DMS 273 (cell line): ENCODE measurements at regions not wholly inside any gene's neighbourhood (a gene's known extent, or its start where the extent isn't known, plus 50 kb on each side); places are given as distances from the start of the nearest gene placed in this dataset.
A peak's percentile ranks its signal among the peaks of the same experiment; 100 is the strongest.

ENCODE experiments used
- DNase-seq: peaks from one replicate; lab custom pipeline; 2025; ENCODE audit not compliant: unreplicated experiment; lab: John Stamatoyannopoulos, UW

DNA sequence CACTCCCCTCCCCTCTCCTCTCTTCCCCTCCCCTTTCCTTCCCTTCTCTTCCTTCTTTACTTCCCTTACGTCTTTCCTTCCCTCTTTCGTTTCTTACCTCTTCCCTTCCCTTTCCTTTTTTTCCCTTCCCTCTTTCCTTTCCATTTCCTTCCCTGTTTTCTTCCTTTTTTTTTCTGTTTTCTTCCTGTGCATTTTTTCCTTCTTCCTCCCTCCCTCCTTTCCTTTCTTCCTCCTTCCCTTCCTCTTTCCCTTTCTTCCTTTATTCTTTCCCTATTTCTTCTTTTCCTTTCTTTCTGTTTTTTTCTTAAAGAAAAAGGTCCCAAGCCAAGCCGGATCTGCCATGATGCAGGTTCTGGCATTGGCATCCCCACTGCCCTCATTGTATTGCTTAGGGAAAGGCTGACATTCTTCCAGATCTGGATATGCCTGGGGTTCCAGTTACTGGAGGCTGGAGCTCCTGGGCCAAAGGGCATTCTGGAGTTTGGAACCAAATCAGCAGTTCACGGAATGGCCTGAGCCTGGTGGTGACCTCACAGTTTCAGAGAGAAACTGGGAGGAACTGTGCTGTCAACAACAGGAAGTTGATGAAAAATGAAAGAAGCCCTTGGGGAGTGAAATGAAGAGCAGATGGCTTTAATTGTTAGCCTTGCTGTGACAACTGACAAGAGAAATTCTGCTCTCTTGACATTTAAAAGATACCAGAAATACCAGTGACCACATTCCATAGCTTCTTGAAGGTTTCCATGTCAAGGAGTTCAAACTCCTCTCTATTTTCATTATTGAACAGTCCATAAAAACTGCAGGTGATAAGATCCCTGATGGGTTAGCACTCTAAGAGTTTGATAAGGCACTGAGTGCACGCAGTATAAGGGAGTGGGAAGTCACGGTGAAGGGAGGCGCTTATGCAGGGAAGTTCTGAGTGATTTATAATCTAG lies 622.1 kb downstream of the SPRY1 start:
- no peak for DNase-seq

- DNase-seq = no peak
These were observed 623.4 kb downstream of the SPRY1 start for GRCh38 chr4:124019749-124020549.

GRCh38 chr4:124025000-124025399 lies 628.4 kb downstream of the SPRY1 start:
- no peak for DNase-seq

DNA sequence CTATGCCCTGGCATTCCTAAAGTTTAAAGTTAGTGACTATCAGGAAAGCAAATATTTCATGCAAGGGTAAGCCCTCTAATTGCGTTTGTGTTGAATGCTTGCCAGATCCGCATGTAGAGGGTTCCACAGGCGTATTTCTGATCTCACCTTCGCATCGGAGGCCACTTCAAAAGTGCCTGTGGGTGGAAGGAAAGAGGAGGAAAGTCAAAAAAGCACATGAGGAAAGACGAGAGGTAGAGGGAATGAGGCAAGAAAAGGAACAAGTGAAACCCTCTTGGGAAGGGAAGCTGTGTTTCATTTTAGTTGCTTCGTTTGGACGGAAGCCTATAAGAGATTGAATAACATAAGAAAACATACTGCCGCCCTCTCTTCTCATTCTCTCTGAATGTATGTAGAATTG lies 628.8 kb downstream of the SPRY1 start:
- DNase-seq = peak; percentile 65

- no peak for DNase-seq
These were observed 631.6 kb downstream of the SPRY1 start for GRCh38 chr4:124028182-124028581.

DNA sequence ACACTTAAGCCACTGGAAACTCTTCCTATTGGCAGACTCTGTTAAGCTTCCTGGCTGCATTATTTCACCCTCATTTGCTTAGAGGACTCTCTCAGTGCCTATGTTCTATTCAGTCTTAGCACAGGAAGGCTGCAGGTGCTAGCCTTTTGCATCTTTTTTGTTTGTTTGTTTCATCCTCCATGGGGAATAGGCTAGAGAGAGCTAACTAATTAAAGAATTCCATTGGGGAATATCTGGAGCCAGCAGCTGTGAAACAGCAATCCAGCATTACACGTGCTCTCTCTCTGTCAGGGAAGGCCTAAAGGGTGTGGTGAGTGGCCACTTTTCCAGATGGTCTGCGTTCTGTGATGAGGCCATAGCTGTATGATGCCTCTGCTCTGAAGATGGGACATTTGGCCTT lies 633.6 kb downstream of the SPRY1 start:
- DNase-seq = peak; percentile 19

DNA sequence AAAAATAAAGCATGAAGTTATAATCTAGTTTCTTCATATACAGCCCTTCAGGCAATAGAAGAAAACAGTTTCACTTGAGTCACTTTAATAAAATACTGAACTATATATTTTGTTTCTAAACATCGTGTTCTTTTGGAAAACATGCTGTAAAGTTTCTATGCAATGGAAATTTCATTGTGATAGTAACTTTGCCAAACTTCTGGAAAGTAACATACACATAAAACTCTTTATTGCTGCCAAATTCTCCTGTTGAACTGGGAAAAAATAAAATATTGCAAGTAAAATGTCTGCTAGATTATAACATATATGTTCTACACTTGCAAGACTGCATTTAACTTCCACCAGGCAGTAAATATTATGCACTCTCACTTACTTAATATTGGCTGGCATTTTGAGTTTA lies 635.4 kb downstream of the SPRY1 start:
- DNase-seq = no peak

GRCh38 chr4:124035364-124036041 lies 638.9 kb downstream of the SPRY1 start:
- DNase-seq = no peak

- DNase-seq = no peak
These were observed 640.6 kb downstream of the SPRY1 start for GRCh38 chr4:124037236-124037635.

DNA sequence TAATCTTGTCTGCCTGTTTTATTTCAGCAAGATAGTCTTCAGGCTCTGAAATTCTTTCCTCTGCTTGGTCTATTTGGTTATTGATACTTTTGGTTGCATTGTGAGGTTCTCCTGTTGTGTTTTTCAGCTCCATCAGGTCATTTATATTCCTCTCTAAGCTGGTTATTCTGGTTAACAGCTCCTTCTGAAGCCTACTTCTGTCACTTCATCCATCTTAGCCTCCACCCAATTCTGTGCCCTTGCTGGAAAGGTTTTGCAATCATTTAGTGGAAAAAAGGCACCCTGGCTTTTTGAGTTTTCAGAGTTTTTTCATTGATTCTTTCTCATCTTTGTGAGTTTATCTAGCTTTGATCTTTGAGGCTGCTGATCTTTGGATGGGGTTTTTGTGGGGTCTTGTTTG lies 647.7 kb downstream of the SPRY1 start:
- no peak for DNase-seq

DNA sequence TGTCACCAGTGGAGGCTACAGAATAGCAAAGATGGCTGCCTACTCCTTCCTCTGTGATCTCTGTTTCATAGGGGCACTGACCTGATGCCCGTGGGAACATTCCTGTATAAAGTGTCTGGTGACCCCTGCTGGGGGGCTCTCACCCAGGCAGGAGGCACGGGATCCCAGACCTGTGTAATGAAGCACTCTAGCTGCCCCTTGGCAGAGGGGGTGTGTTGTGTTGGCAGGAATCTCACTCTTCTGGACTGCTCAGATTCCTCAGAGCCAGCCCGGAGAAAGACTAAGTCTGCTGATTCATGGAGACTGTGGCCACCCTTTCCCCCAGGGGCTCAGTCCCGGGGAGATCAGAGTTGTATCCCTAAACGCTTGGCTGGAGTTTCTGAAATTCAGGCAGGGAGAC lies 648.3 kb downstream of the SPRY1 start:
- peak; percentile 0 for DNase-seq

DNA sequence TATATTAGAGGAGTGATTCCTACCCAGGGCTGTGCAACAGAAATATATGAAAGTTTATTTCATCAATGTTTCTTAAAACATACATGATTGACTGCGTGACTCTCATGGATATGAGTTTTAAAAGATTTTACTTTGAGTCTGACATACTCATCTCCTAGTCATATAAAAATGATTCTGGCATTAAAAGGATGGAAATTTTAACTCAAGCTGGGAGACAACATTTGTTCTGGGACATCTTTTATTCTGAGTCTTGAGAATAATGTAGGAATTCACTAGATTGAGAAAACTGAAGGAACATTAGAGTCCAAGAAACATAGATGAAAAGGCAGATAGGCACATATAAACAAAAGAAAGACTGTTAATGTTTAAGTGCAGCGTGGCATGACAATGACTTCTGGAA lies 649.6 kb downstream of the SPRY1 start:
- no peak for DNase-seq

DNA sequence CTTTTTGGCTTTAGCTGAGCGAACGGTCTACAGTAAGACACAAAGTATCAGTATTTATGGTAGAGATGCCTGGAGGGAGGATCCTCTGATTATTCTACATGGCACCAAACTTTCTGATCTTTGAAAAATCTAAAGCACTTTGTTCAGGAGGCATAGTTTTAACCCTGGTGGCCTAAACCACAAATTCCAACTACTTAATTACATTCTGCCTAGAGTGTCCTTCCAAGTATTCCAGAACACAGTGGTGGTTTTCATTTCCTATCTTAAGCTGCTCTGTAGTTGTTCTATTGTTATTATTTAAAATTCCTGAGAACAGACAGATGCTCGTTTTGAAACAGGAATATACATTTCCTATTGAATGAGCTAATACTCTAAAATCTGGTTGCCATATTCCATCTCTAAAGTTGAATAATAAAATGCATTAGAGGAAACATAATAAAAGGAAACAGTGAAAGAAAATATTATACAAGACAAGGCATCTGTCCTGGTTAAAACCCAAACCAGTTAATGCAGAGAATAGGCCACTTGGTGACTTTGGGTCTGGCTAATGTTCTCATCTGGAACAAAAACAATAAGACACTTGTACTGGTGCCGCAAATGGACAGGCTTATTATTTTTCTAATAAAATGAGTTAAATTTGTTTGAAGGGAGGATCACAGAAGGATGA lies 657.4 kb downstream of the SPRY1 start:
- DNase-seq = no peak

GRCh38 chr4:124055336-124055735 lies 657.2 kb downstream of the ANKRD50 start:
- no peak for DNase-seq

DNA sequence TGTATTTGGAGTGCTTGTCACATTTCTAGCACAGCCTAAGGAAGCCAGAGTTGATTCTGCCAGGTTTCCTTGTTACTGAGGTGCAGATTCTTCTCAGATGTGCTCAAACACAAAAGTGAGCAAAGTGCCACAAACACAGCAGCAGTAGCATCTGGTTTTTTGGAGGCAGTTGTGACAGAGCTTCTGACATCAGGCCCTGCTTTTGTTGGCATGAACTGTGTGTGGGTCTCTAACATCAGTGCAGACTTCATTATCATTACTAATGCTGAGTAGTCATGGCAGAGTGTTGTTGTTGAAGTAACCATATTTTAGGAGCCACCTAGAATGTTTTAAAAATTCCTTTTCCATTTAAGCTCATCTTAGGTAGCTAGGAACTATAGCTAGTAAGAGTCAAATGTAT lies 656.6 kb downstream of the ANKRD50 start:
- no peak for DNase-seq

DNA sequence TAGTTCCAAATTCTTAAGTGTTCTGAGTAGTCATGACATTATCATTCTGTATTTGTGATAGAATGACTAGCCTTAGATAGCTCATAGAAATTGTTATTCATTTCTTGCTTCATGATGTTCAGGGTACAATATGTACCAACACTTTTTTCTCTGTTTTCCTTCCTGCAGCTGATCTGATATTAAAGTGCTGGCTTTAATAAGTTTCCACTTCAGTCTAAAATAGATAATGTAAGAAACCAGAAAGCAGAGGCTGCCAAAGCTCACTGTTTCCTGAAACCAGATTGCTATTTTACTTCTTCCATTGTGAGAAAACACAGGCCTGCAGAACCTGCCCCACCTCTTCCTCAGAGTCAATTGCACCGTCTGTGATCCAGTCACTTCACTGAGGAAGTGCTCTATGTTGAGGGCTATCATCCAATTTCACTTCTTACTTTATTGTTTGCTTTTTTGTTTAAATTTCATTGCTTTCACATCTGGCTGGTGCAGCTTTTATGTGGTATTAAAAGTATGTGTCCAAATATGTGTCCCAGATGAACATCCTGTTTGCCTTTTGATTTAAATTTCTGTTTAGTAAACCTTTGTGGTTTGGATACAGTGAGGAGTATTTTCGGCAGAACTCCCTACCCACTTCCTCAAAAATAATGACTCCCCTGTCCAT lies 652.1 kb downstream of the ANKRD50 start:
- no peak for DNase-seq

DNA sequence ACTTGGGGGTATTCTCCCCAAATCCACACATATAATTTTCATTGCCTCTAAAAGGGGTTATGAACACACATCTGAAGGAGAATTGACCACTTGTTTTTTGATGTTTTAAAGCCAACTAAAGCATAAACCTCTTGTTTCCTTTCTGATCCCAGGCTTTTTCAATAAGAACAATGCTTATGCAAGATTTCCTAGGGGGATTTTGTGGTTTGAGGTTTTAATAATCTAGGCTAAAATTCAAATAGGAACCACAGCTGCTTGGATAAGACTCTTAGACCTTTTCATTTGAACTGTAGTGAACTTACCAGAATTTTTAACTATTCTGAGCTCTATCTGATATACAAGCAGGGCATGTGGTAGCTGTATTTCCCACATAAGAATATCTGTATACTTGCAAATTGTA lies 651.1 kb downstream of the ANKRD50 start:
- no peak for DNase-seq

DNA sequence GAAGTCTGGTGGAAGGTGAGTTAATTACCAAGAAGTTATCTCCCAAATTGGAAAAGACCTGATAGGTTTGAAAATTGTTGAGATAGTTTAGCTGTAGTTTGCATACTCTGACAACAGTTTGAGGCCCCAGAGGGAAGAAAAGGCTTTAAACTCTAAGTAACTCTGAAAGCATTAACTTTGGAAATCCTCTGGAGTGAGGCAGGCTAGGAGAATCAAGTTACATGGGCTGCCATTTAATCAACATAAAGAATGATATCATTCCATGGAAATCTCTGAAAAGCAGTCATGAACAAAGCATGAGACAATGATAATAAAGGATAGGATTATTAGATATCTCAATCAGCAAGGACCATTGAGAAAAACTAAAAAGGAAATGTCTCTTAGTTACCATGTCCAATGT lies 647.1 kb downstream of the ANKRD50 start:
- DNase-seq = no peak

GRCh38 chr4:124065936-124066335 lies 646.6 kb downstream of the ANKRD50 start:
- no peak for DNase-seq

- DNase-seq = no peak
These were observed 645.9 kb downstream of the ANKRD50 start for GRCh38 chr4:124066595-124066994.

GRCh38 chr4:124067046-124067445 lies 645.5 kb downstream of the ANKRD50 start:
- DNase-seq = no peak
